ENCODE measurements at regions not wholly inside any gene's neighbourhood (a gene's known extent, or its start where the extent isn't known, plus 50 kb on each side); places are given as distances from the start of the nearest gene placed in this dataset.

GRCh38 chr10:36116731-36117130, 474.6 kb upstream of the FZD8 start:
- DNase-seq (ENCODE audit: low read depth), result no peak

DNA sequence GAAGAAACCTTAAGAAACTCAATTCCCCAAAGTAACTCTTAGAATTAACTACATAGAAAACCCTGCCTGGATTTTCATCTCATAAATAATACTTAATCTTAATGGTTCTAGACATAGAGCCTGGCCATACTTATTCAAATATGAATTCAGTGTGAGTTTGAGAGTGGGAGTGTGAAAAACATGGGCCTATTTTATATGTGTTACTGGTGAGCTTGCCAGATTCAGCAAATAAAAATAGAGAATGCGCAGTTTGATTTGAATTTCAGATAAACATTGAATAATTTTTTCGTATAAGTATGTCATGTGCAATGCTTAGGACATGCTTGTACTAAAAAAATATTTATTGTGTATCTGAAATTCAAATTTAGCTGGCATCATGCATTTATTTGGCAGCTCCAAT, 473.9 kb upstream of the FZD8 start:
- no peak for DNase-seq (ENCODE audit: low read depth)

GRCh38 chr10:36115364-36115763, 473.3 kb upstream of the FZD8 start:
- DNase-seq (ENCODE audit: low read depth), result no peak

DNA sequence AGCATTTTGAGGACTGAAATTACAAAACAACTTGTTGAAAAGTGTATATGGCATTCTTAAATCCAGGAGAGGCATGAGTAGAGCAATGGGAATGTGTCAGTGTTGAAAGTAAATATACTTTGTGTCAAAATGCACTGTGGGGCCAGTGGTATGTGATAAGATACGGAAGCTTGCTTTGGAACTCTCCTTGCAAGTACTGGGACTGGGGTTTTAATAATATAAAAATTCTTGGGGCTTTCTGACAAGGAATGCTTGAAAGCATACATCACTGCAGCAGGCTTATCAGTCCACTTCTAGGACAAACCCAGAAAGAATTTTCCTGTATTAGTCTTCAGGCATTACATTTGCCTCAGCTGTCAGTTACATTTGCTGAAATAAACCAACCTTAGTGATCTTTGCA, 472.8 kb upstream of the FZD8 start:
- DNase-seq (ENCODE audit: low read depth), result no peak

- no peak for DNase-seq (ENCODE audit: low read depth)
These were observed 472.0 kb upstream of the FZD8 start for GRCh38 chr10:36114141-36114540.

GRCh38 chr10:36111676-36112075, 469.6 kb upstream of the FZD8 start:
- DNase-seq (ENCODE audit: low read depth), result no peak

DNA sequence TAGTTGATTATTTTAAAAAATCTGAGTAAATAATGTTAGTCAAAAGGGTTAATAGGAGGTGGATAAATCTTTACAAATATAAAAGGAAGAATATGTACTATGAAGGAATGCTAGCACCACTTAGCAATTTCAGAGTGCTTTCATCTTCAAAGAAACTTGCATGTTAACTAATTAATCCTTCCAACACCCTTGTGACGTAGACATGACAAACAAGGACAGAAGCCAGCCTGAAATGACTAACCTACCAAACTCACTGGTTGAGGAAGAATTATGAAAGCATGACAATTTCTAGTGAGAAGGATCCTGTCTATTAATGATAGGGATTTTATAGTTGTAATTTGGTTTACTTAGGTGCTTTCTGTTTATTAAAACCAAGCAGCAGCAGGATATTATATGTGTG, 468.0 kb upstream of the FZD8 start:
- no peak for DNase-seq (ENCODE audit: low read depth)

- DNase-seq (ENCODE audit: low read depth), result no peak
These were observed 467.4 kb upstream of the FZD8 start for GRCh38 chr10:36109399-36110023.

- DNase-seq (ENCODE audit: low read depth), result no peak
These were observed 455.6 kb upstream of the FZD8 start for GRCh38 chr10:36097696-36098095.

DNA sequence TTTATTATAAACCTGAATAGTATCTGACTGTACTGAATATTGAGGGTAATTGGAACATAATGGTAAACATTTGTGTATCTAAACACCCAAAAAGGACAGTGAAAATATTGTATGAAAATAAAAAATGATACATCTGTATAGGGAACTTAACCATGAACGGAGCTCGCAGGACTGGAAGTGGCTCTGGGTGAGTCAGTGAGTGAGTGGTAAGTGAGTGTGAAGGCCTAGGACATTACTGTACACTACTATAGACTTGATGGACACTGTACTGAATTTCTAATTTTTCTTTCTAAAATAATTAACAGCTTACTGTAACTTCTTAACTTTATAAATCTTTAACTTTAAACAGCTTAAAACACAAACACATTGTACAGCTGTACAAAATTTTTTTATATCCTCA, 454.5 kb upstream of the FZD8 start:
- no peak for DNase-seq (ENCODE audit: low read depth)

- DNase-seq (ENCODE audit: low read depth), result no peak
These were observed 452.0 kb upstream of the FZD8 start for GRCh38 chr10:36094096-36094495.

DNA sequence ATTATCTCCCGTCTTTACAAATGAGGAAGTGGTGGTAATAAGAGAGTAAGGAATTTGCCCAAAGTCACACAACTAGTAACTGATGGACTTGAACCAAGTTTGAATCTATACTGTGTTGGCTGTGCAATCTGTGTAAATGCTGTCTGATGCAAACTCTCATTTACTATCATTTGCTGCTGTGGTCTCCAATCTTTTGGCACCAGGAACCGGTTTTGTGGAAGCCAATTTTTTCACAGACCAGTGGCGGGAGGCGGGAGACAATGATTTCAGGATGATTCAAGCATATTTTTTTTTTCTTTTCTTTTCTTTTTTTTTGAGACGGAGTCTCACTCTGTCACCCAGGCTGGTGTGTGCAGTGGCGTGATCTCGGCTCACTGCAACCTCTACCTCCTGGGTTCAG, 450.0 kb upstream of the FZD8 start:
- DNase-seq (ENCODE audit: low read depth), result no peak

GRCh38 chr10:36091007-36091406, 448.9 kb upstream of the FZD8 start:
- DNase-seq (ENCODE audit: low read depth), result no peak

DNA sequence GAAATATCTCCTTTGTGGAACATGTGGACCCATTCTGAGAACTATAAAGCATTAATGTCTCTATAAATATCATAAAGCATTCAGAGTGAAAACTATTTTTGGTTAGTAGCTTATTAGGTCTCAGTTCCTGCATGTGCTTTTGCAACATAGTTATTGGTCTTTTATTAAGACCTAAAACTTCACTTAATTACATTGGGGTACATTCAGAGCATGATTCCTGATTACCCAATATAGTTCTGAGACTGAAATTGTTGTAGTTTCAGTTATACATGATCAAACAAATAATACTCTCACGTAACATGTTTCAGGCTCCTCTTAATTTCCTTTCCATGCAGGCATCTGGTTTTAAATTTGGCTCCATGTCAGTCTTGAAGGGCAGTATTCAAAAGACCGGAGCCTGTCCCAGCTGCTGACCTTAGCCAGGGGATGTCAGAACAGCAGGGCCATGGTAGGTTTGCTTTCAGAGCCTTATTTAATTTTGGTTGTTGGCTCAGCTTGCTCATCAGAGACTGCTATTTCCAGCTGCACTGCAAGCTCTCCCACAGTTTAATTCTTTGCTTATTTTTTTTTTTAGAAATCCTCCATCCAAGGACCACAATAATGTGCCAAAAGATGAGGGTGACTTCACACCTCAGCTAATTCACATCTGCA, 447.8 kb upstream of the FZD8 start:
- no peak for DNase-seq (ENCODE audit: low read depth)

DNA sequence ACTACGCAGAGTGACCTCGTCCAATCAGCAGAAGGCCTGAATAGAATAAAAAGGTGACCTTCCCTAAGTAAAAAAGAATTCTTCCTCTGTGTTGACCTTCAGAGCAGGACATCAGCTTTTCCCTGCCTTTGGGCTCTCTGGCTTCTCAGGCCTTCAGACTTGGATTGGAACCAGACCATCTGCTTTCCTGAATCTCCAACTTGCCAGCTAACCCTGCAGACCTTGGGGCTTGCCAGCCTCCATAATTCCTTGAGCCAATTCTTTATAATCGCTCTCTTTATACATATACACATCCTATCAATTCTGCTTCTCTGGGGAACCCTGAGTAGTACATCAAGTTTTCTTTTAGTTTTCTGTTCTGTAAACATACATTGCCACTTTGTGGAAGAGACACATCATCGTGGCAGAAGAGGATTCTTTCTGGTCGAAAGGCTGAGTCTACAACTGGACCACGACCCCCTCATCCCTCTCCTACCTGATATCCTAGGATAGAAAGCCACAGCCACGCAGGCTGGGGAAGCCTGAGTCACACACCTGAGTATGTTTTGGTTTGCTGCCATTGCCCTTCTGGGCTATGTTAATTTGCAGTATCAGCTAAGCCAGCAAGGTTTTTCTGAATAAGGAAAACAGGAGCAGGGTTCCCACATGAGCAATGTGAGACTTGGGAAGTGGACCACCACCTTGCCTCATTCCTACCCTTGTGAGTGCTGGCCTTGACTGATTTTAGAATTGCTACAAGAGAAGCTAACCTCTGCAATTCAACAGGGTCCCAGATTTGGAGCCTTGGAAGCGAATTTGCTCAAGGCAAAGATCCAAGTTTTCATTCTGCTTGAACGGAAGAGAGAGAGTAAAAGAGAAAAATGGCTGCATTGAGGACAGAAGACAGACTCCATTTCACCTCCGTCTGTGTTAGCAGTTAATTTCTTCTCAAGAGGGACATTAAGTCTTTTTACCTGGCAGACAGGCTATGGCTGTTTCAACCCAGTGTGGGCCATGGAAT, 445.2 kb upstream of the FZD8 start:
- DNase-seq (ENCODE audit: low read depth), result no peak

DNA sequence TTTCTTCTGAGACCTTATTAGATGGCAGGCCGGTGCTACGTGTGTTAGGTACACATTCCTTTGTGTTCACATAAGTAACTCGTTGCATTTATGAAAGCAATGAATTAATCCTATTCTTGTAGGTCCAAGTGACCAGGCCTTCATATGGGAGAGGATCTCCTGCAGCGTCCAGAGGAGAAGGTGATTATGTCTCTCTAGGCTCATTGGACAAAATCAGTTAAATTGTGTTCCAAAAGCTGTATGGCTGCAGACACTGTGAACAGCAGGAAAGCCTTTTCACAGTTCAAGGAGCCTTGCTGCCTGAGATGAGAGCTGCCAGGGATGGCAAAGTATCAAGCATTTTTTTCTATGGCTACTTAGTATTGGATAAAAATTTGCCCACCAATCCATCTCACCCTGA, 433.1 kb upstream of the FZD8 start:
- DNase-seq (ENCODE audit: low read depth), result no peak

- DNase-seq (ENCODE audit: low read depth), result no peak
These were observed 431.8 kb upstream of the FZD8 start for GRCh38 chr10:36073796-36074345.

GRCh38 chr10:36068542-36068941, 426.4 kb upstream of the FZD8 start:
- DNase-seq (ENCODE audit: low read depth), result no peak

- DNase-seq (ENCODE audit: low read depth), result no peak
These were observed 425.7 kb upstream of the FZD8 start for GRCh38 chr10:36067748-36068147.

DNA sequence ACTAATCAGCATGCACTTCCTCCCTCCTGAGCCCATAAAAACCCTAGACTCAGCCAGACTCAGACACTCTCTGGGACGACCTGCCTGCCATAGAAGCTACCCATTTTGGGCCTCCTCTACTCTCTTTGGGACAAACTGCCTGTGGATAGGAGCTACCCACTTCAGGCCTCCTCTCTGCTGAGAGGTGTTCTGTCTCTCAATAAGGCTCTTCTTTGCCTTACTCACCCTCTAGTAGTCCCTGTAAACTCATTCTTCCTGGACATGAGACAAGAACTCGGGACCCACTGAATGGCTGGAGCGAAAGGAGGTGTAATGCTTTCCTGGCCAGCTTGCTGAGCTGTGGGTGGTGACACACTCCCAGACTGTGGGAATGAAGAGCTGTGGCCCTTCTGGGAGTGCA, 424.8 kb upstream of the FZD8 start:
- no peak for DNase-seq (ENCODE audit: low read depth)

DNA sequence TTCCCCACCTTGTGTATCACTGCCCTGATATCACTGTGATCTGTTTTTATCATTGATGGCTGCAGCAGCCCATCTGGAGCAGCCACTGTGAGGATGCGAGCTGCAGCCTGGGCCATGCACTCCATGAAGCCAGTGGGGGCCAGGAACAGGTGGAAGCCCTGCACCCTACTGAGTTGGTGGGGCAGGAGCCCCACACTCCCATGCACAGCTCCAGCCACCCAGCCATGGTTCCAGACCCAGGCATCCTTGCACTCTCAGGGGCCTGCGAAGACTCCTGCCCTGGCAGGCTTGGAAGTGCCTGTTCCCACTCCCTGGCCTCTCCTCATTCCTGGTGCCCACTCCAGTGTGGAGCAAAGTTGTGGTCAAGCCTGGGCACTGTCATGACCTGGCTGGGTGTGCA, 424.0 kb upstream of the FZD8 start:
- DNase-seq (ENCODE audit: low read depth), result no peak

DNA sequence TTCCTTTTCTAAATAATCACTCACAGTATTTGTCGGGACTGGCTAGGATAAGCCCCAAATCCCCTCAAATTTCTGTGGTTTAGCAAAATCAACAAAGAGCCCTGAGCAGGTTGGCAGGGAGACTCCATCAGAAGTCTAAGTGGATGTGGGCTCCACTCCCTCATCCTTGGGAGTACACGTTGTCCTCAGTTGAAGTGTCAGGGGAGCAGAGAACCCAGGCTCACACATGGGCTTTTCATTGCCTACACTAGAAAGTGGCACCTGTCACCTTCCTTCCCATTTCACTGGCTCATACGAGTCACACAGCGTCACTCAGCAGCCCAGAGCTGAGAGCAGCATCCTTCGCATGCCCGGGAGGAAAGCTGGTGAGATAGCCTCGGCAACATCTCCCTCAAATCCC, 421.3 kb upstream of the FZD8 start:
- no peak for DNase-seq (ENCODE audit: low read depth)
